ENCODE measurements at regions not wholly inside any gene's neighbourhood (a gene's known extent, or its start where the extent isn't known, plus 50 kb on each side); places are given as distances from the start of the nearest gene placed in this dataset.

GRCh38 chr2:150542172-150542571 is 54.7 kb upstream of the RND3 start:
- no peaks in the 10 kb centered on the region for H4K20me1 ChIP-seq (ENCODE audit: insufficient read depth)
- H3K9me2 ChIP-seq (ENCODE audit: insufficient read depth) = no peaks in the 10 kb centered on the region
- H3K9me3 ChIP-seq (ENCODE audit: low read depth) = no peaks in the 10 kb centered on the region
- no peaks in the 10 kb centered on the region for H3K79me2 ChIP-seq (ENCODE audit: insufficient read depth)
- TF ChIP-seq EZH2phosphoT487 (IDR thresholded peaks at IDR 0.05; ENCODE audit: insufficient read depth, low read depth) = no peak
- TF ChIP-seq EZH2 (IDR thresholded peaks at IDR 0.05; ENCODE audit: insufficient read depth, poor library complexity, severe bottlenecking) = no peak
- H3K9ac ChIP-seq = no peak overlapping the region
- no peak overlapping the region for H2AFZ ChIP-seq
- peaks cover 13% of the 10 kb centered on the region for H3K4me1 ChIP-seq (ENCODE audit: insufficient read depth)
- no peak for DNase-seq
- WGBS, 2 experiments (ENCODE audit: low coverage in 1 of 2, low lambda C conversion rate in 2 of 2, missing lambda C conversion rate in 2 of 2) = 97 to 100% methylated on average over 6 to 15 of the region's 19 CpGs
- no peaks in the 10 kb centered on the region for H3K36me3 ChIP-seq (ENCODE audit: low read depth)
- H3K27ac ChIP-seq = no peak overlapping the region
- peaks cover 15% of the 10 kb centered on the region; the same call in 1 of the 2 replicates for H3F3A ChIP-seq (ENCODE audit: insufficient read depth)
- H3K4me2 ChIP-seq (ENCODE audit: unreplicated experiment) = no peak overlapping the region
- in situ Hi-C loops (cut with MboI) = no loop called here
- no peak overlapping the region for H3K4me3 ChIP-seq
- no peaks in the 10 kb centered on the region for H3K27me3 ChIP-seq (replicated peaks; ENCODE audit: insufficient read depth)

GRCh38 chr2:150538651-150539201 is 51.3 kb upstream of the RND3 start:
- H3K4me1 ChIP-seq (ENCODE audit: insufficient read depth) = peaks cover 21% of the 10 kb centered on the region
- no peaks in the 10 kb centered on the region for H3K79me2 ChIP-seq (ENCODE audit: insufficient read depth)
- WGBS, 2 experiments (ENCODE audit: low coverage in 1 of 2, low lambda C conversion rate in 2 of 2, missing lambda C conversion rate in 2 of 2) = 3 to 6% methylated on average over 7 of the region's 7 CpGs
- DNase-seq = peak; percentile 82
- H4K20me1 ChIP-seq (ENCODE audit: insufficient read depth) = no peaks in the 10 kb centered on the region
- H3F3A ChIP-seq (ENCODE audit: insufficient read depth) = peaks cover 19% of the 10 kb centered on the region
- peak overlapping the region; percentile 64 for H3K4me2 ChIP-seq (ENCODE audit: unreplicated experiment)
- no peaks in the 10 kb centered on the region for H3K9me3 ChIP-seq (ENCODE audit: low read depth)
- in situ Hi-C loops (cut with MboI) = no loop called here
- no peaks in the 10 kb centered on the region for H3K9me2 ChIP-seq (ENCODE audit: insufficient read depth)
- peak overlapping the region; percentile 65 for H2AFZ ChIP-seq
- H3K36me3 ChIP-seq (ENCODE audit: low read depth) = no peaks in the 10 kb centered on the region
- peak overlapping the region; percentile 15; the same call in 1 of the 2 replicates for H3K4me3 ChIP-seq
- TF ChIP-seq EZH2 (IDR thresholded peaks at IDR 0.05; ENCODE audit: insufficient read depth, poor library complexity, severe bottlenecking) (no peak), EZH2phosphoT487 (IDR thresholded peaks at IDR 0.05; ENCODE audit: insufficient read depth, low read depth) (no peak)
- H3K27ac ChIP-seq = peak overlapping the region; percentile 69
- no peaks in the 10 kb centered on the region for H3K27me3 ChIP-seq (replicated peaks; ENCODE audit: insufficient read depth)
- H3K9ac ChIP-seq = peak overlapping the region; percentile 41
